ENCODE measurements at regions not wholly inside any gene's neighbourhood (a gene's known extent, or its start where the extent isn't known, plus 50 kb on each side); places are given as distances from the start of the nearest gene placed in this dataset.
A peak's percentile ranks its signal among the peaks of the same experiment; 100 is the strongest.
"Not testable (repeated sequence)": the region's sequence is repeated elsewhere in the genome, so short reads cannot be mapped to it uniquely, and the experiment has no call there.

DNA sequence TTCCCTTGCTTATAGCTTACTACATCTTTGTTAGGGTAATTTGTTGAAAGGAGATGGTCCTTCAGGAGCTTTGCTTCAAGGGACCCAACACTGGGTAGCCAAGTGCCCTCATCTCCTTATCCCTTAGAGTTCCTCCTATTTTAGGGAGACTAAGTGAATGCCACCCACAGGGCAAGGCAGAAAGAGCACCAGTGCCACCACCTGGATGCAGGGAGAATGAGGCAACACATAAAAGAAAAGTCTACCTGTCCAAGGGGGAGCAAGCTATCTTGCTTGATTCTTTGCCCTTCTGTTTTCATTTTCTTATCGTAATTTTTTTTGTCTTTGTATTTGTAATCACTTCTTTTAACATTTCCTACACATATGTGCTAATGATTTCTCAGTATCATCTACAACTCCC, 205.5 kb downstream of the NPR3 start:
- no peak for TF ChIP-seq ZFX (IDR thresholded peaks at IDR 0.05)
- TF ChIP-seq CTCF (conservative IDR thresholded peaks at IDR 0.05): peak; percentile 96
- H3K27ac ChIP-seq: no peak overlapping the region

DNA sequence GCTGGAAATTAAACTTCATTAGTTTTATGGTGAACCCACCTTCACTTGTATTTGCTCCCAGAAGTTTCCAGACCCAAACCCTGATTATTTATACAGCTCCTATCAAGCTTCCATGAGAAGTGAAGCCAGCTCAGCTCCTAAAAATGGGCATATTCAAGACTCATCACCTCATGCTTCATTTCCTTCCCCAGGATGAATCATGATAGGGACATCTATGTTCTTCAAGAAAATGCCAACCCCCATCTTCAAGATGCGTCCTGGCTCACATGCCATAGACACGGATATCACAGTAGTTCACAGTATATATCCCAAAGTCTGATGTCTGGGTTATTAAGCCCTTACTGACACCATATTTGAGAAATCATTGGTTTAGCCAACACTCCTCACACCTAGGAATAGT, 217.6 kb downstream of the NPR3 start:
- no peak for TF ChIP-seq ZFX (IDR thresholded peaks at IDR 0.05)
- TF ChIP-seq CTCF (conservative IDR thresholded peaks at IDR 0.05): no peak
- no peak overlapping the region for H3K27ac ChIP-seq

DNA sequence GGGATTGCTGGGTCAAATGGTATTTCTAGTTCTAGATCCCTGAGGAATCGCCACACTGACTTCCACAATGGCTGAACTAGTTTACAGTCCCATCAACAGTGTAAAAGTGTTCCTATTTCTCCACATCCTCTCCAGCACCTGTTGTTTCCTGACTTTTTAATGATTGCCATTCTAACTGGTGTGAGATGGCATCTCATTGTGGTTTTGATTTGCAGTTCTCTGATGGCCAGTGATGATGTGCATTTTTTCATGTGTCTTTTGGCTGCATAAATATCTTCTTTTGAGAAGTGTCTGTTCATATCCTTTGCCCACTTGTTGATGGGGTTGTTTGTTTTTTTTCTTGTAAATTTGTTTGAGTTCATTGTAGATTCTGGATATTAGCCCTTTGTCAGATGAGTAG, 220.3 kb downstream of the NPR3 start:
- H3K27ac ChIP-seq: not testable (repeated sequence)

DNA sequence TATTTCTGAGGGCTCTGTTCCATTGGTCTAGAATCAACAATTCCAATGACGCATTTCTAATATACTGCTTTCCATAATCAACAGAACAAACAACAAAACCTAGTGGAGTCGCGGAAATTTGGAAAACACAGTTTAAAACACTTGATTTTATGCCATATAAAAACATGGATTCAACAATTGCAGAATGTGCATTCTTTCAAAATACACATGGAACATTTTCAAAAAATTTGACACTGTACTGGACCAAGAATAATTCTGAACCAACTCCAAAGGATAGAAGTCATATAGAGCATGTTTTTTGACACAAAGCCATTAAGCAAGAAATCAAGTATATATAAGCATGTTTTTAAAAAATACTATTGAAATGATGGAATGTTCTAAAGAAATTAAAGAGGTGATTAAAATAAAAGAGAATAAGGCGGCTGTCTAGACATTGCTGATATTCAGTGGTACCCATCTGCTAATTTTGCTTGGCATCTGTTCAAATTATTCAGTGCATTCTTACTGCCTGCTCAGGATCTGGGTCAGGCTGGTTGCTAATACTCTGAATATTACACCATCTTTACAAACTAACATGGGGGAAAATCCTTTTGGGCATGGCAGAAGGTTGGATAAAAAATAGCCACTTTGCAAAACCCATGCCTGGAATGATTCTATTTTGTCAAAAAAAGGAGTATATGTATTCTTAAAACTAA, 221.3 kb downstream of the NPR3 start:
- TF ChIP-seq ZFX (IDR thresholded peaks at IDR 0.05) (no peak), CTCF (conservative IDR thresholded peaks at IDR 0.05) (no peak)

DNA sequence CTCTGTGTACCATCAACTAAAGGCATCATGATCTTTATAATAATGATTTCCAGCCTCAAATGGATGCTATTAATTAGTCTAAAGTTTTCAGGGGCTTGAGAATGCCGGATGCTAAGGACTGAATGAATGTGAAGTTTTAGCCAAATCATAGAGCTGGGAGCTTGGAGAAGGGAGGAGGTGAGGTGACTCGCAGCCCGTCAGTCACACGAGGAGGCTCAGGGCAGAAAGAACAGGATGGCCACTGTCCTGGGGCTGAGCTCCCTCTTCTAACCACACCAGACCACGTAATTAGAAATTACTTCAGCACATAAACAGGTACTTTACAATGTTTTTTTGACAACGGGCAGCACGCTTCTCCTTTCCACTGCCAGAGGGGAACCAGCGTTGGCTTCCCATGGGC, 222.6 kb downstream of the NPR3 start:
- no peak overlapping the region for H3K27ac ChIP-seq
- no peak for TF ChIP-seq ZFX (IDR thresholded peaks at IDR 0.05)
- no peak for TF ChIP-seq CTCF (conservative IDR thresholded peaks at IDR 0.05)

More for the DNA sequence above, 221.3 kb downstream of the NPR3 start:
- no peak overlapping the region for H3K27ac ChIP-seq

DNA sequence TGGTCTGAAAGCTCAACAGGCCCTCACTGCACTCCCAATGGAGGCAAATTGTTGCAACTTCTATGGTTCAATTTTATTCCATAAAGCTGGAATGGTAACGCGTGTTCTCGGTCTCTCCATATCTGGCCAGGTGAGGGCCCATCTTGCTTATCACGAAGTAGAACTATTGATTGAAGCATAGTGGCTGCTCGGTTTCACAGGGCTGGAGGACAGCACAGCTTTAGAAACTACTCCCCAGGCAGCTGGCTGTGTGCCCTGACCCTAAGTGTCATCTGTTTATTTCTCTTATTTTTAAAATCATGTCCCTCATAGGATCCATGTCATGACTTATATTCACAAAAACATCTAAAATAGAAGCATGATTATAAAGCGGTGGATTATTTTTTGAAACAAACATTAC, 223.4 kb downstream of the NPR3 start:
- no peak for TF ChIP-seq CTCF (conservative IDR thresholded peaks at IDR 0.05)
- TF ChIP-seq ZFX (IDR thresholded peaks at IDR 0.05): no peak
- no peak overlapping the region for H3K27ac ChIP-seq

GRCh38 chr5:32935283-32935682, 224.2 kb downstream of the NPR3 start:
- no peak overlapping the region for H3K27ac ChIP-seq
- TF ChIP-seq CTCF (conservative IDR thresholded peaks at IDR 0.05) (no peak), ZFX (IDR thresholded peaks at IDR 0.05) (no peak)

- TF ChIP-seq CTCF (conservative IDR thresholded peaks at IDR 0.05): no peak
- TF ChIP-seq ZFX (IDR thresholded peaks at IDR 0.05): no peak
- no peak overlapping the region for H3K27ac ChIP-seq
Measured at GRCh38 chr5:32936329-32936728, 225.2 kb downstream of the NPR3 start.
